CD4-positive, alpha-beta T cell (primary cell): ENCODE measurements at regions not wholly inside any gene's neighbourhood (a gene's known extent, or its start where the extent isn't known, plus 50 kb on each side); places are given as distances from the start of the nearest gene placed in this dataset.

Experiments
- ATAC-seq: fragments of 200-7000 bp; cut with Tn5 transposase; one replicate; pipeline ENCODE4 v1.10.0; 2022; ENCODE audit warnings: mild to moderate bottlenecking; ENCODE audit not compliant: poor library complexity
- CTCF ChIA-PET: fragments of 350-600 bp; sonication (Branson Sonifier 250); formaldehyde crosslinking; loops from one replicate; lab custom pipeline; 2021; ENCODE audit warnings: antibody characterized with exemption, inconsistent platforms; lab: Charles Lee
- POLR2A ChIA-PET: fragments of 350-600 bp; sonication (Branson Sonifier 250); formaldehyde crosslinking; loops from one replicate; lab custom pipeline; 2021; ENCODE audit warnings: antibody characterized with exemption, inconsistent platforms; lab: Charles Lee
- DNase-seq, 14 experiments: peaks; one replicate each; pipeline ENCODE4 v3.0.0-alpha.2; 2013 to 2020; ENCODE audit warnings: mixed read lengths in 2 of 14
- H3K27ac ChIP-seq, 2 donors: one replicate each; pipeline versions ENCODE4 v1.5.1 to v1.7.0; 2013; ENCODE audit warnings: low read length in 2 of 2, low read depth in 1 of 2, mild to moderate bottlenecking in 1 of 2
- H3K27me3 ChIP-seq, 2 experiments: 1 replicate in 1 of 2; 2 replicates in 1 of 2; pipeline versions ENCODE4 v1.6.1 to v1.7.0; 2013; ENCODE audit warnings: low read length in 2 of 2, control low read depth in 1 of 2, mild to moderate bottlenecking in 1 of 2, moderate library complexity in 1 of 2; ENCODE audit not compliant: insufficient read depth in 2 of 2, control insufficient read depth in 1 of 2
- H3K36me3 ChIP-seq: one replicate; pipeline ENCODE4 v1.6.1; 2013; ENCODE audit warnings: low read length, control low read depth; ENCODE audit not compliant: insufficient read depth
- H3K4me1 ChIP-seq: one replicate; pipeline ENCODE4 v1.6.1; 2013; ENCODE audit warnings: low read length, control low read depth; ENCODE audit not compliant: insufficient read depth
- H3K4me3 ChIP-seq: one replicate; pipeline ENCODE4 v1.5.1; 2013; ENCODE audit warnings: mild to moderate bottlenecking, low read length, moderate library complexity
- H3K9me3 ChIP-seq, 2 experiments: 1 replicate in 1 of 2; 2 replicates in 1 of 2; pipeline versions ENCODE4 v1.6.1 to v1.7.0; 2013; ENCODE audit warnings: low read length in 2 of 2, mild to moderate bottlenecking in 2 of 2, control low read depth in 1 of 2, moderate library complexity in 1 of 2; ENCODE audit not compliant: control insufficient read depth in 1 of 2, insufficient read depth in 1 of 2
- H3K27ac Mint-ChIP-seq: one replicate; pipeline ENCODE4 v1.8.0; 2020; ENCODE audit warnings: mixed read lengths
- H3K27me3 Mint-ChIP-seq: one replicate; pipeline ENCODE4 v1.8.0; 2021; ENCODE audit warnings: mixed read lengths
- H3K36me3 Mint-ChIP-seq: one replicate; pipeline ENCODE4 v1.8.0; 2021; ENCODE audit warnings: low read depth, mixed read lengths
- H3K4me1 Mint-ChIP-seq: one replicate; pipeline ENCODE4 v1.8.0; 2021; ENCODE audit warnings: low read depth, mixed read lengths
- H3K4me3 Mint-ChIP-seq: one replicate; pipeline ENCODE4 v1.8.0; 2020; ENCODE audit warnings: mild to moderate bottlenecking, mixed read lengths
- H3K9me3 Mint-ChIP-seq: one replicate; pipeline ENCODE4 v1.8.0; 2020; ENCODE audit warnings: mixed read lengths
- intact Hi-C, 2 experiments: fragments of 100-400 bp; cut with DNase I in 1 of 2; cut with micrococcal nuclease in 1 of 2; formaldehyde crosslinking; loops; one replicate each; pipeline versions ENCODE4 v1.15.1 to v1.9.0; 2023 to 2025; cut with DNase I, micrococcal nuclease
- TF ChIP-seq, protein P1 (sequence below): fragments of 200-600 bp; IDR thresholded peaks from one replicate; pipeline ENCODE4 v1.8.0; 2022; ENCODE audit warnings: antibody characterized with exemption, mild to moderate bottlenecking

DNA sequence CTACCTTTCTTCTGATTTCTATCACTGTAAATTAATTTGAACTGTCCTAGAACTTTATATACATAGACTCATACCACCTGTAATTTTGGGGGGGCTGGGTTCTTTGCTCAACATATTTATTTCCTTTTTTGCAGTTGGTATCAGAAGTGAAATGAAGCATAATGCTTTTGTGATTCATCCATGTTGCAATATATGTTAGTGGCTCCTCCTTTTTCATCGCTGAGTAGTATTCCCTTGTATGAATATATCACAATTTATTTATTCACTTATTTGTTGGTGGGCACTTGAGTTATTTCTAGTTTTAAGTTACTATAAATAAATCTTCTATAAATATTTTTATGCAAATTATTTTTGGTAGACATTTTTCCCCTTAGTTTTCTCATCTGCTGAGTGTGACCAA is 336.4 kb downstream of the HS3ST3B1 start:
- Histone ChIP-seq H3K36me3 (no peaks in the 10 kb centered on the region), H3K27me3 (no peaks in the 10 kb centered on the region), H3K4me1 (no peaks in the 10 kb centered on the region), H3K27ac (no peak overlapping the region), H3K9me3 (no peaks in the 10 kb centered on the region), H3K4me3 (no peak overlapping the region)
- H3K27ac Mint-ChIP-seq = no peak overlapping the region
- no peaks in the 10 kb centered on the region for H3K36me3 Mint-ChIP-seq
- ATAC-seq = no peak
- no peaks in the 10 kb centered on the region for H3K4me1 Mint-ChIP-seq
- DNase-seq = no peak
- CTCF ChIA-PET = interaction anchor here (0.5 kb wide), 1 partner anchor 9 kb away, joined by 3 read pairs; no protein-coding TSS in a partner anchor
- H3K4me3 Mint-ChIP-seq = no peak overlapping the region
- intact Hi-C loops = no loop called here
- POLR2A ChIA-PET = no interaction called here
- peaks cover 11% of the 10 kb centered on the region for H3K27me3 Mint-ChIP-seq
- no peaks in the 10 kb centered on the region for H3K9me3 Mint-ChIP-seq
- TF ChIP-seq, protein P1, sequence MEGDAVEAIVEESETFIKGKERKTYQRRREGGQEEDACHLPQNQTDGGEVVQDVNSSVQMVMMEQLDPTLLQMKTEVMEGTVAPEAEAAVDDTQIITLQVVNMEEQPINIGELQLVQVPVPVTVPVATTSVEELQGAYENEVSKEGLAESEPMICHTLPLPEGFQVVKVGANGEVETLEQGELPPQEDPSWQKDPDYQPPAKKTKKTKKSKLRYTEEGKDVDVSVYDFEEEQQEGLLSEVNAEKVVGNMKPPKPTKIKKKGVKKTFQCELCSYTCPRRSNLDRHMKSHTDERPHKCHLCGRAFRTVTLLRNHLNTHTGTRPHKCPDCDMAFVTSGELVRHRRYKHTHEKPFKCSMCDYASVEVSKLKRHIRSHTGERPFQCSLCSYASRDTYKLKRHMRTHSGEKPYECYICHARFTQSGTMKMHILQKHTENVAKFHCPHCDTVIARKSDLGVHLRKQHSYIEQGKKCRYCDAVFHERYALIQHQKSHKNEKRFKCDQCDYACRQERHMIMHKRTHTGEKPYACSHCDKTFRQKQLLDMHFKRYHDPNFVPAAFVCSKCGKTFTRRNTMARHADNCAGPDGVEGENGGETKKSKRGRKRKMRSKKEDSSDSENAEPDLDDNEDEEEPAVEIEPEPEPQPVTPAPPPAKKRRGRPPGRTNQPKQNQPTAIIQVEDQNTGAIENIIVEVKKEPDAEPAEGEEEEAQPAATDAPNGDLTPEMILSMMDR = no peak

DNA sequence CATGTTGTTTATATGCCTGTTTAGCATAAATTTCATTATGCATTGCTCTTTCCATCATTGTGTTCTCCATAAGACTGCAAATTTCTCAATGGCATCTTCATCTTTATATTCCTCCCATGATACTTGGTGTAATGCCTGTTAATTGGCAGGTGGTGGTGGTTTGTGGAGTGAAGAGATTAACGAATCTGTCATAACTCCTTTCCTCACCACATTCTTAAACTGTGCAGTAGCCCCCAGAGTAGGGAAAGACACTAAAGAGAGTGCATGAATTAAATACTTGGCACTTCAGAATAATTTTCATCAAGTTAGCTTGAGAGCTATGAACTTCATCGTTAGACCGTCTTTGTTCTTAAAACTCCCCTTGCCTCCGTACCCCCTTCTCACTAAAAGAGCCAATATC is 329.7 kb downstream of the HS3ST3B1 start:
- Mint-ChIP-seq H3K27me3 (no peaks in the 10 kb centered on the region), H3K36me3 (no peaks in the 10 kb centered on the region), H3K9me3 (no peaks in the 10 kb centered on the region), H3K4me3 (no peak overlapping the region), H3K27ac (no peak overlapping the region), H3K4me1 (no peaks in the 10 kb centered on the region)
- ATAC-seq (no peak), DNase-seq (no peak)
- Histone ChIP-seq H3K4me3 (no peak overlapping the region), H3K27ac (no peak overlapping the region), H3K4me1 (no peaks in the 10 kb centered on the region), H3K36me3 (no peaks in the 10 kb centered on the region), H3K9me3 (no peaks in the 10 kb centered on the region), H3K27me3 (no peaks in the 10 kb centered on the region)
- POLR2A ChIA-PET = no interaction called here
- TF ChIP-seq, protein P1 = no peak
- intact Hi-C loops = no loop called here
- CTCF ChIA-PET = no interaction called here

DNA sequence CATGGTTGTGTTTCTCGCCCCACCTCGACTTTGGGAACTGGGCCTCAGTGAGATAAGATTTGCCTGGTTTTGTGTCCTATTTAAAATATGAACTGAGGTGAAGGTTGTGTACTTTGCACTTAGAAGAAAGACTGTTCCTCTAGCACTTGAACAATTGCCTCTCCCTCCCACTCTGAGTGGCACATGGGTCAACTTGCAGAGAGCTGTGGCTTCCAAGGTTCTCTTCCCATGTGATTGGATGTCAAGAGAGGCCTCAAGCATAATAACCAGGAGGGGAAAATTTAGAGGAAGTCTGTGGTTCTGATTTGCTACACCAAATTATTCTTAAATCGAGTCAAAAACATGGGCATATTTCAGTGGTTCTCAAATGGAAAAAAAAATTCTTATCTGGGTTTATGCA is 329.2 kb downstream of the HS3ST3B1 start:
- Histone ChIP-seq H3K27ac (no peak overlapping the region), H3K36me3 (no peaks in the 10 kb centered on the region), H3K27me3 (no peaks in the 10 kb centered on the region), H3K9me3 (no peaks in the 10 kb centered on the region), H3K4me1 (no peaks in the 10 kb centered on the region), H3K4me3 (no peak overlapping the region)
- Mint-ChIP-seq H3K27ac (no peak overlapping the region), H3K4me1 (no peaks in the 10 kb centered on the region), H3K27me3 (no peaks in the 10 kb centered on the region), H3K4me3 (no peak overlapping the region), H3K36me3 (no peaks in the 10 kb centered on the region), H3K9me3 (no peaks in the 10 kb centered on the region)
- CTCF ChIA-PET = no interaction called here
- no peak for ATAC-seq
- TF ChIP-seq, protein P1 = no peak
- no peak for DNase-seq
- intact Hi-C loops = no loop called here
- POLR2A ChIA-PET = no interaction called here
